Brain microvascular endothelial cell (primary cell): ENCODE measurements at regions not wholly inside any gene's neighbourhood (a gene's known extent, or its start where the extent isn't known, plus 50 kb on each side); places are given as distances from the start of the nearest gene placed in this dataset.

ENCODE experiments used
- DNase-seq: peaks from one replicate; pipeline ENCODE4 v3.0.0-alpha.2; 2020
- H3K27ac ChIP-seq: fragments of 250-450 bp; sonication (Bioruptor Pico); 2 replicates; pipeline ENCODE4 v1.5.1; 2020; ENCODE audit warnings: mild to moderate bottlenecking, moderate library complexity
- H3K27me3 ChIP-seq: fragments of 250-450 bp; sonication (Bioruptor Pico); replicated peaks from 2 replicates; pipeline ENCODE4 v1.5.1; 2020; ENCODE audit warnings: mild to moderate bottlenecking
- H3K36me3 ChIP-seq: fragments of 250-450 bp; sonication (Bioruptor Pico); replicated peaks from 2 replicates; pipeline ENCODE4 v1.5.1; 2020; ENCODE audit warnings: mild to moderate bottlenecking
- H3K4me3 ChIP-seq: 2 replicates; pipeline ENCODE4 v1.5.1; 2011; ENCODE audit warnings: low read depth, mild to moderate bottlenecking, control low read depth, low read length, moderate library complexity
- CTCF ChIP-seq: IDR thresholded peaks from 2 replicates; pipeline ENCODE4 v1.5.1; 2011; ENCODE audit warnings: low read depth, mild to moderate bottlenecking, moderate library complexity, low read length, control low read depth, inconsistent platforms; ENCODE audit errors: missing control alignments
- in situ Hi-C: cut with HindIII; loops from 2 replicates; pipeline ENCODE4 v1.10.0; 2017; ENCODE audit warnings: low sequenced_read_pairs, low pct_ligation_motif_present

- in situ Hi-C loops: loop anchor here (25.0 kb wide), 1 partner anchor 445 kb away; the partner anchor contains the start of gene ABCA10
- Histone ChIP-seq H3K36me3 (no peaks in the 10 kb centered on the region), H3K4me3 (no peak overlapping the region), H3K27ac (no peak overlapping the region), H3K27me3 (no peaks in the 10 kb centered on the region)
- TF ChIP-seq CTCF: no peak
- DNase-seq: no peak
Measured at GRCh38 chr17:68792042-68792685, 163.0 kb downstream of the ABCA8 start.

- Histone ChIP-seq H3K27ac (no peak overlapping the region), H3K4me3 (no peak overlapping the region), H3K36me3 (no peaks in the 10 kb centered on the region), H3K27me3 (no peaks in the 10 kb centered on the region)
- no peak for DNase-seq
- TF ChIP-seq CTCF: no peak
- in situ Hi-C loops: loop anchor here (25.0 kb wide), 1 partner anchor 446 kb away; the partner anchor contains the start of gene ABCA10
Measured at GRCh38 chr17:68790931-68791330, 164.3 kb downstream of the ABCA8 start.

- no peak for DNase-seq
- Histone ChIP-seq H3K27ac (no peak overlapping the region), H3K27me3 (no peaks in the 10 kb centered on the region), H3K36me3 (no peaks in the 10 kb centered on the region), H3K4me3 (no peak overlapping the region)
- TF ChIP-seq CTCF: no peak
- in situ Hi-C loops: loop anchor here (25.0 kb wide), 1 partner anchor 447 kb away; the partner anchor contains the start of gene ABCA10
Measured at GRCh38 chr17:68790492-68790891, 164.7 kb downstream of the ABCA8 start.

GRCh38 chr17:68789203-68789962 is 165.8 kb downstream of the ABCA8 start:
- no peak for TF ChIP-seq CTCF
- Histone ChIP-seq H3K27me3 (no peaks in the 10 kb centered on the region), H3K36me3 (no peaks in the 10 kb centered on the region), H3K27ac (no peak overlapping the region), H3K4me3 (no peak overlapping the region)
- in situ Hi-C loops: loop anchor here (25.0 kb wide), 1 partner anchor 448 kb away; the partner anchor contains the start of gene ABCA10
- no peak for DNase-seq

GRCh38 chr17:68785565-68786486 is 169.4 kb downstream of the ABCA8 start:
- no peak for DNase-seq
- in situ Hi-C loops: loop anchor here (25.0 kb wide), 1 partner anchor 451 kb away; the partner anchor contains the start of gene ABCA10

More at GRCh38 chr17:68785565-68786486, 169.4 kb downstream of the ABCA8 start:
- H3K36me3 ChIP-seq: no peaks in the 10 kb centered on the region
- H3K4me3 ChIP-seq: no peak overlapping the region
- no peak overlapping the region for H3K27ac ChIP-seq
- no peaks in the 10 kb centered on the region for H3K27me3 ChIP-seq
- no peak for TF ChIP-seq CTCF
